ENCODE measurements at regions not wholly inside any gene's neighbourhood (a gene's known extent, or its start where the extent isn't known, plus 50 kb on each side); places are given as distances from the start of the nearest gene placed in this dataset.
"Not testable (repeated sequence)": the region's sequence is repeated elsewhere in the genome, so short reads cannot be mapped to it uniquely, and the experiment has no call there.

DNA sequence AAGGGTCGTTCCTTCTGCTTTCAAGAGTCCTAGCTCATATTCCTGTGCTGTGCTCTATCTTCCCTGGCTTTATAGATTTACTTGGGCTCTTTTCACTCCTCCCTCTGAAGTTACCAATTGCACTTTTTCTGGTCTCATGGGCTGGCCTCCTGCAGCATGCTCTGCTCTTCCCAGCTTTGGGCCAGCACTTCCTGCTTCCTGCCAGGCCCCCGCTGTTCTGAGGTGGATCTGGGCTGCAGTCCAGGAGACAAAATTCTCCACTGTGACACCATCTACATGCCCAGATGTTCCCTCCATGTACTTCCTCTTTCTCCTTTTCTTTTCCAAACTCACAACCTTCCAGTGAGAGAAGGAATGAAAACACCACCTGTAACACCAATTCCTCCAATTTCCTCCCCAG is 145.2 kb upstream of the PLGLB2 start:
- TF ChIP-seq, protein P1, sequence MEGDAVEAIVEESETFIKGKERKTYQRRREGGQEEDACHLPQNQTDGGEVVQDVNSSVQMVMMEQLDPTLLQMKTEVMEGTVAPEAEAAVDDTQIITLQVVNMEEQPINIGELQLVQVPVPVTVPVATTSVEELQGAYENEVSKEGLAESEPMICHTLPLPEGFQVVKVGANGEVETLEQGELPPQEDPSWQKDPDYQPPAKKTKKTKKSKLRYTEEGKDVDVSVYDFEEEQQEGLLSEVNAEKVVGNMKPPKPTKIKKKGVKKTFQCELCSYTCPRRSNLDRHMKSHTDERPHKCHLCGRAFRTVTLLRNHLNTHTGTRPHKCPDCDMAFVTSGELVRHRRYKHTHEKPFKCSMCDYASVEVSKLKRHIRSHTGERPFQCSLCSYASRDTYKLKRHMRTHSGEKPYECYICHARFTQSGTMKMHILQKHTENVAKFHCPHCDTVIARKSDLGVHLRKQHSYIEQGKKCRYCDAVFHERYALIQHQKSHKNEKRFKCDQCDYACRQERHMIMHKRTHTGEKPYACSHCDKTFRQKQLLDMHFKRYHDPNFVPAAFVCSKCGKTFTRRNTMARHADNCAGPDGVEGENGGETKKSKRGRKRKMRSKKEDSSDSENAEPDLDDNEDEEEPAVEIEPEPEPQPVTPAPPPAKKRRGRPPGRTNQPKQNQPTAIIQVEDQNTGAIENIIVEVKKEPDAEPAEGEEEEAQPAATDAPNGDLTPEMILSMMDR (IDR thresholded peaks at IDR 0.05; ENCODE audit: low read depth, low read length) = not testable (repeated sequence)
- TF ChIP-seq POLR2A (IDR thresholded peaks at IDR 0.05; ENCODE audit: extremely low read depth, insufficient read length) = not testable (repeated sequence)
- TF ChIP-seq, protein P2, sequence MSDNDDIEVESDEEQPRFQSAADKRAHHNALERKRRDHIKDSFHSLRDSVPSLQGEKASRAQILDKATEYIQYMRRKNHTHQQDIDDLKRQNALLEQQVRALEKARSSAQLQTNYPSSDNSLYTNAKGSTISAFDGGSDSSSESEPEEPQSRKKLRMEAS (IDR thresholded peaks at IDR 0.05; ENCODE audit: low read depth, low read length) = not testable (repeated sequence)
